Inferior parietal cortex (tissue), 1 donor: ENCODE measurements at regions not wholly inside any gene's neighbourhood (a gene's known extent, or its start where the extent isn't known, plus 50 kb on each side); places are given as distances from the start of the nearest gene placed in this dataset.
"Not testable (repeated sequence)": the region's sequence is repeated elsewhere in the genome, so short reads cannot be mapped to it uniquely, and the experiment has no call there.

ENCODE experiments used
- DNase-seq: peaks from one replicate; pipeline ENCODE4 v3.0.0-alpha.2; 2016; ENCODE audit errors: extremely low spot score

DNA sequence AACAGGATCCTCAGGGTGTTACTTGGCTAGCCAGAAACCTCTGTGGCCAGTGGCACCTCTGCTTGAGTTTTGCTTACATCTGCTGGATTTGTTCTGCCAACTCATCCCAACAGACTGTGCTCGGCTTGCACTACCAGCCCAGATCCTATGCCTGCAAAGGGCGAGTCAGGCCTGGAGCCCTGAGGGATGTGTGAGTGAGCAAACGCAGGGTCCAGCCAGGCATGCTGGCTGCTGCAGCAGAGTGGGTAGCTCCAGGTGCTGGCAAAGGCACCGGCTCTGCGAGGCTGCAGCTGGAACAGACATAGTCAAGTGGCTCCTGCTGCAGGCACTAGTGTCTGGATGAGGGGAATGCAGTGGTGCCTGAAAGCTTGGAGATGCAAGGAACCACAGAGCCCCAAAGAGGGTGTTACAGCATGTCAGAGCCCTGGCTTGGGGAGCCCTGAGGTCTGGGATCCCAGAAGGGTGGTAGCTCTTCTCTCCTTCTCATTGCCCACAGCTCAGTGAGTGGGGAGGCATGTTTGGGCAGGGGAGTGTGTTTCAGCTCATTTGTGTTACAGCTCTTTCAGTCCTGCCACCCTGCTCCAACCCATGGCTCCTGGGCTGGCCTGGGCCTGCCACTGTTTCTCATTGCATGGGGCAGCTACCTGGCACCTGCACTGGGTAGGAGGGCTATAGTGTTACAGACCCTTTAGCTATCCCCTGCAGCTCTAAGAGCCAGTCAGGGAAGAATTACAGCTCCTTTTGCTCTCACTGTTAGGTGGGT lies 332.6 kb downstream of the TAF11L14 start:
- no peak for DNase-seq

GRCh38 chr5:17976404-17976803 lies 342.1 kb downstream of the TAF11L14 start:
- DNase-seq: no peak

- no peak for DNase-seq
Measured at GRCh38 chr5:17978954-17979353, 344.7 kb downstream of the TAF11L14 start.

- DNase-seq: not testable (repeated sequence)
Measured at GRCh38 chr5:17982626-17983025, 348.4 kb downstream of the TAF11L14 start.

DNA sequence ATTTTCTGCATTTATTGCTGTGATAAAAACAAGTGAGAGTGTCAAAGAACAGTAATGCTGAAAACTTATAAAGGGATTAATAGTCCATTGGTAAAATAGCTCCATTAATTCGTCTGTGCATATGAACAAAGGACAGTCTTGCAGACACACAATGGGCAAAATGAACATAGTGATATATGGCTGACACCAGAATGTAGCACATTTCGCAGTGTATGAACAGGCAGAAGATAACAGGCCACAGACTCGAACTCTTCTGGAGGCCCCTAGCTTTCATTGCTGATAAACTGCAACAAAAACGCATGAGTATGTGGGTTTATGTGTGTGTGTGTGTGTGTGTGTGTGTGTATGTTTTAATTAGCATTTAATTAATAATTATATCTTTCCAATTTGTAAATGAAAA lies 354.8 kb downstream of the TAF11L14 start:
- no peak for DNase-seq

- DNase-seq: peak; percentile 29
Measured at GRCh38 chr5:17989567-17990563, 355.6 kb downstream of the TAF11L14 start.

- DNase-seq: no peak
Measured at GRCh38 chr5:17991775-17992174, 357.5 kb downstream of the TAF11L14 start.

GRCh38 chr5:17992291-17992690 lies 358.0 kb downstream of the TAF11L14 start:
- DNase-seq: no peak

- no peak for DNase-seq
Measured at GRCh38 chr5:17995997-17996396, 361.7 kb downstream of the TAF11L14 start.

DNA sequence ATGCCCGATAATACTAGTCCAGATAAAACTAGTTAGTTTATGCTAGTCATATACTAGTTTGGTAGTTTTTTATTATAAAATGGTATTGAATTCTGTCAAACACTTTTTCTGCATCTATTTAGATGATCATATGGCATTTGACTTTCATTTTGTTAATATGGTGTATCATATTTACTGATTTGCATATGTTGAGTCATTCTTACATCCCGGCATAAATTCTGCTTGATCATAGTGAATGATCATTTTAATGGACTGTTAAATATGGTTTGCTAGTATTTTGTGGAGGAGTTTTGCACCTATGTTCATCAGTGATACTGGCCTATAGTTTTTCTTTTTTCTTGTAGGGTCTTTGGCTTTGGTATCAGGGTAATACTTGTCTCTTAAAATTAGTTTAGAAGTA lies 365.6 kb downstream of the TAF11L14 start:
- no peak for DNase-seq

DNA sequence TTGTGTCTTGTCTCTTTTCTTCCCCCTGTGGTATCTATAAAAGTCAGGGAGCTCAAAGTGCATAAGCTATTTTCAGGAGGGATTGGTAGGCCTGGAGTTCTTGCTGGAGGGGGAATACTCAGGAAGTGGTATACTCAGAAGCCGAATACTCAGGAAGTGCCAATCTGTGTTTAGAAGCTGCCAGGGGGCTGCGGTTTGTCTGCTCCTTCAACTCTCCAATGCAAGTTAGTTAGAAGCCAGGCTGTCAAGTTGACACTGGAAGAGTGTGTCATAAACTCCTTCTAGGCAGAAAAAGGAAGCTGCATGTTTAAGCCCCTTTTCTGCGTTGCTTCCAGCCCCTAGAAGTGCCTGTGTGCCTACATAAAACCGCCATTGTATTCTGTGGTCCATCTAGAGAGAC lies 366.5 kb downstream of the TAF11L14 start:
- no peak for DNase-seq

- no peak for DNase-seq
Measured at GRCh38 chr5:18003312-18003711, 369.1 kb downstream of the TAF11L14 start.

DNA sequence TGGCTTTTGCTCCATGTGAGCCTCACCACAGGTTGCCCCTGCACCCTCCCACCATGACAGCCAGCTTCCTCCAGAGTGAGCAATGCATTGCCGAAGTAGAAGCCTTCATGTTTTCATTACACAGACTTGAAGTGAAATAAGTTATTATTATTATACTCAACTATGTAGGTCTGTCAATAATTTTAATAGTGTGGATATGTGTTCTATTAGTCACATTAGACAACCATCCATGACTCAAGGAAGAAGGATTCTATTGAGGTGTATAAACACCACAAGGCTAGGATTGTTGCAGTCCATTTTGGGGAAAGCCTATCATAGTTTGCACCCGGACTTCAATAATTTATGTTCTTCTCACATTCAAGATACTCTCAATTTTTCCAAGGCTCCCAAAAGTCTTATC lies 369.5 kb downstream of the TAF11L14 start:
- DNase-seq: no peak

- not testable (repeated sequence) for DNase-seq
Measured at GRCh38 chr5:18006235-18006634, 372.0 kb downstream of the TAF11L14 start.

GRCh38 chr5:18008940-18009339 lies 374.7 kb downstream of the TAF11L14 start:
- DNase-seq: no peak

GRCh38 chr5:18010053-18010452 lies 375.8 kb downstream of the TAF11L14 start:
- no peak for DNase-seq

- DNase-seq: no peak
Measured at GRCh38 chr5:18018472-18018871, 384.2 kb downstream of the TAF11L14 start.

GRCh38 chr5:18023275-18023674 lies 389.0 kb downstream of the TAF11L14 start:
- DNase-seq: no peak

- no peak for DNase-seq
Measured at GRCh38 chr5:18023986-18024385, 389.7 kb downstream of the TAF11L14 start.

GRCh38 chr5:18024542-18024941 lies 390.3 kb downstream of the TAF11L14 start:
- DNase-seq: no peak

GRCh38 chr5:18027241-18027867 lies 393.1 kb downstream of the TAF11L14 start:
- DNase-seq: no peak

GRCh38 chr5:18028036-18028435 lies 393.8 kb downstream of the TAF11L14 start:
- no peak for DNase-seq
